HepG2 (cell line): ENCODE measurements at regions not wholly inside any gene's neighbourhood (a gene's known extent, or its start where the extent isn't known, plus 50 kb on each side); places are given as distances from the start of the nearest gene placed in this dataset.

Source experiments
- ATAC-seq: fragments of 200-7000 bp; cut with Tn5 transposase; 3 replicates; pipeline ENCODE4 v1.9.1; 2020; ENCODE audit warnings: mild to moderate bottlenecking, moderate library complexity
- BruUV-seq: library from RNA; stranded (reverse); fragments of 400-500 nt; replicated peaks from 2 replicates; lab custom pipeline; 2021; lab: Mats Ljungman, UMichigan
- CTCF ChIA-PET: fragments of 300-600 bp; formaldehyde crosslinking; extraction: SDS; loops from one replicate; lab custom pipeline; 2021; ENCODE audit warnings: low total read pairs, inconsistent platforms, low intra/inter-chr PET ratio; lab: Yijun Ruan, JAX
- POLR2A ChIA-PET: fragments of 350-600 bp; sonication (Branson Sonifier 250); formaldehyde crosslinking; loops from one replicate; lab custom pipeline; 2020; ENCODE audit warnings: antibody characterized with exemption, inconsistent platforms; lab: Yijun Ruan, JAX
- DNase-seq: peaks from one replicate; pipeline ENCODE4 v3.0.0-alpha.2; 2015; ENCODE audit warnings: low spot score
- FAIRE-seq: peaks from 3 replicates; lab custom pipeline; 2011; peaks lifted over from hg19 to GRCh38; lab: Jason Lieb, UNC
- H2AFZ ChIP-seq: one replicate; pipeline ENCODE4 v1.6.1; 2011; ENCODE audit warnings: low read length, inconsistent platforms
- H3K27ac ChIP-seq: fragments of 300-600 bp; 3 replicates; pipeline ENCODE4 v1.8.0; 2011; ENCODE audit warnings: mixed run types, mild to moderate bottlenecking, mixed read lengths, low read length, inconsistent platforms; ENCODE audit not compliant: insufficient read depth; ENCODE audit errors: extremely low read length
- H3K27me3 ChIP-seq, 2 experiments: fragments of 200-600 bp in 1 of 2; 2 replicates in 1 of 2; 3 replicates in 1 of 2; pipeline versions ENCODE4 v1.6.0 to v1.8.0; 2011; ENCODE audit warnings: low read length in 2 of 2, mild to moderate bottlenecking in 2 of 2, moderate library complexity in 2 of 2, inconsistent platforms in 1 of 2; ENCODE audit not compliant: insufficient read depth in 2 of 2, control insufficient read depth in 1 of 2
- H3K36me3 ChIP-seq, 2 experiments: fragments of 200-600 bp in 1 of 2; replicated peaks in 1 of 2; 2 replicates in 1 of 2; 3 replicates in 1 of 2; pipeline versions ENCODE4 v1.5.1 to v1.8.0; 2011; ENCODE audit warnings: low read length in 2 of 2, inconsistent platforms in 1 of 2; ENCODE audit not compliant: insufficient read depth in 2 of 2, control insufficient read depth in 1 of 2
- H3K4me1 ChIP-seq: 2 replicates; pipeline ENCODE4 v1.5.1; 2012; ENCODE audit warnings: low read length, inconsistent platforms; ENCODE audit not compliant: insufficient read depth
- H3K4me2 ChIP-seq: 2 replicates; pipeline ENCODE4 v1.6.0; 2011; ENCODE audit warnings: low read depth, low read length, inconsistent platforms
- H3K4me3 ChIP-seq, 3 experiments: fragments of 200-600 bp in 1 of 3; sonication (generic), shearing (Covaris generic) in 1 of 3; replicated peaks in 1 of 3; 2 replicates each; pipeline ENCODE4 v1.5.1; 2011 to 2016; ENCODE audit warnings: low read length in 3 of 3, inconsistent platforms in 2 of 3, low read depth in 2 of 3, mild to moderate bottlenecking in 2 of 3, control low read depth in 1 of 3, mixed read lengths in 1 of 3; ENCODE audit not compliant: insufficient read depth in 1 of 3
- H3K79me2 ChIP-seq: one replicate; pipeline ENCODE4 v1.6.1; 2011; ENCODE audit warnings: low read length, inconsistent platforms; ENCODE audit not compliant: insufficient read depth
- H3K9ac ChIP-seq: 2 replicates; pipeline ENCODE4 v1.6.0; 2011; ENCODE audit warnings: mild to moderate bottlenecking, low read depth, low read length, inconsistent platforms; ENCODE audit not compliant: insufficient read depth
- H3K9me3 ChIP-seq: 2 replicates; pipeline ENCODE4 v1.5.1; 2012; ENCODE audit warnings: mild to moderate bottlenecking, low read length
- H4K20me1 ChIP-seq: 2 replicates; pipeline ENCODE4 v1.6.0; 2011; ENCODE audit warnings: inconsistent platforms, mild to moderate bottlenecking, low read length, moderate library complexity; ENCODE audit not compliant: insufficient read depth
- CHD2 ChIP-seq: IDR thresholded peaks from 2 replicates; pipeline ENCODE4 v1.6.1; 2011; ENCODE audit warnings: low read depth, low read length, improper control_type of control experiment
- KLF6 ChIP-seq: IDR thresholded peaks from 2 replicates; pipeline ENCODE4 v1.8.0; 2016; ENCODE audit warnings: missing biosample characterization, missing genetic modification reagents
- NFYC ChIP-seq: IDR thresholded peaks from 2 replicates; pipeline ENCODE4 v1.6.1; 2016; ENCODE audit warnings: missing genetic modification reagents, missing compliant biosample characterization
- PHF5A ChIP-seq: IDR thresholded peaks from one replicate; pipeline ENCODE4 v1.6.1; 2018; ENCODE audit warnings: low read depth, missing genetic modification reagents; ENCODE audit not compliant: unreplicated experiment
- PHF8 ChIP-seq: sonication (generic); formaldehyde crosslinking; IDR thresholded peaks from 2 replicates; pipeline ENCODE4 v1.5.0; 2020; ENCODE audit warnings: missing genetic modification reagents
- ZFAT ChIP-seq: sonication (generic); formaldehyde crosslinking; conservative IDR thresholded peaks from 2 replicates; pipeline ENCODE4 v1.8.1; 2023; ENCODE audit warnings: missing genetic modification reagents, inconsistent platforms
- ZNF136 ChIP-seq: sonication (generic); formaldehyde crosslinking; IDR thresholded peaks from 2 replicates; pipeline ENCODE4 v1.8.1; 2022; ENCODE audit warnings: low read depth, mild to moderate bottlenecking, moderate library complexity, missing genetic modification reagents
- ZNF264 ChIP-seq: sonication (generic); formaldehyde crosslinking; IDR thresholded peaks from 2 replicates; pipeline ENCODE4 v1.4.0; 2020; ENCODE audit warnings: missing genetic modification reagents
- ZNF281 ChIP-seq: sonication (generic); formaldehyde crosslinking; IDR thresholded peaks from 2 replicates; pipeline ENCODE4 v1.4.0; 2020; ENCODE audit warnings: missing genetic modification reagents, borderline replicate concordance
- ZNF343 ChIP-seq: sonication (generic); formaldehyde crosslinking; IDR thresholded peaks from 2 replicates; pipeline ENCODE4 v1.4.0; 2020; ENCODE audit warnings: mild to moderate bottlenecking, missing genetic modification reagents
- ZNF530 ChIP-seq: sonication (generic); formaldehyde crosslinking; IDR thresholded peaks from 2 replicates; pipeline ENCODE4 v1.5.0; 2020; ENCODE audit warnings: low read depth, mild to moderate bottlenecking, missing genetic modification reagents
- ZNF724P ChIP-seq: sonication (generic); formaldehyde crosslinking; IDR thresholded peaks from 2 replicates; pipeline ENCODE4 v1.8.0; 2022; ENCODE audit warnings: missing genetic modification reagents, borderline replicate concordance
- WGBS: methylation state at CpG from one replicate; pipeline ENCODE4 v1.1.6; 2017; ENCODE audit warnings: low lambda C conversion rate; 5-methylcytosine and 5-hydroxymethylcytosine counted together
- in situ Hi-C: cut with HindIII; loops from 2 replicates; pipeline ENCODE4 v1.10.0; 2017; ENCODE audit warnings: low pct_unique_long_range_greater_than_20kb; ENCODE audit not compliant: extremely low pct_ligation_motif_present
- intact Hi-C: fragments of 100-400 bp; cut with micrococcal nuclease; formaldehyde crosslinking; loops from one replicate; pipeline ENCODE4 v1.10.0; 2022; ENCODE audit not compliant: unreplicated experiment
- TF ChIP-seq, protein P1 (sequence below): fragments of 450-650 bp; IDR thresholded peaks from 2 replicates; pipeline ENCODE4 v1.6.1; 2017; ENCODE audit warnings: mild to moderate bottlenecking

- no peak overlapping the region for H3K27ac ChIP-seq
- no peaks in the 10 kb centered on the region for H4K20me1 ChIP-seq
- H3K36me3 ChIP-seq, result no peaks in the 10 kb centered on the region
- no peaks in the 10 kb centered on the region for H3K27me3 ChIP-seq
- no peaks in the 10 kb centered on the region for H3K9me3 ChIP-seq
- no peak overlapping the region for H3K4me3 ChIP-seq
- H3K79me2 ChIP-seq, result no peaks in the 10 kb centered on the region
- ChIA-PET POLR2A (no interaction called here), CTCF (no interaction called here)
- no peak overlapping the region for H3K9ac ChIP-seq
- FAIRE-seq (no peak), DNase-seq (no peak)
- no peaks in the 10 kb centered on the region for H3K4me1 ChIP-seq
- no peak overlapping the region for H3K4me2 ChIP-seq
- in situ Hi-C loops, result no loop called here
- TF ChIP-seq PHF8 (CRISPR knock-in tag) (no peak), ZNF264 (CRISPR knock-in tag) (no peak)
- TF ChIP-seq, protein P1, sequence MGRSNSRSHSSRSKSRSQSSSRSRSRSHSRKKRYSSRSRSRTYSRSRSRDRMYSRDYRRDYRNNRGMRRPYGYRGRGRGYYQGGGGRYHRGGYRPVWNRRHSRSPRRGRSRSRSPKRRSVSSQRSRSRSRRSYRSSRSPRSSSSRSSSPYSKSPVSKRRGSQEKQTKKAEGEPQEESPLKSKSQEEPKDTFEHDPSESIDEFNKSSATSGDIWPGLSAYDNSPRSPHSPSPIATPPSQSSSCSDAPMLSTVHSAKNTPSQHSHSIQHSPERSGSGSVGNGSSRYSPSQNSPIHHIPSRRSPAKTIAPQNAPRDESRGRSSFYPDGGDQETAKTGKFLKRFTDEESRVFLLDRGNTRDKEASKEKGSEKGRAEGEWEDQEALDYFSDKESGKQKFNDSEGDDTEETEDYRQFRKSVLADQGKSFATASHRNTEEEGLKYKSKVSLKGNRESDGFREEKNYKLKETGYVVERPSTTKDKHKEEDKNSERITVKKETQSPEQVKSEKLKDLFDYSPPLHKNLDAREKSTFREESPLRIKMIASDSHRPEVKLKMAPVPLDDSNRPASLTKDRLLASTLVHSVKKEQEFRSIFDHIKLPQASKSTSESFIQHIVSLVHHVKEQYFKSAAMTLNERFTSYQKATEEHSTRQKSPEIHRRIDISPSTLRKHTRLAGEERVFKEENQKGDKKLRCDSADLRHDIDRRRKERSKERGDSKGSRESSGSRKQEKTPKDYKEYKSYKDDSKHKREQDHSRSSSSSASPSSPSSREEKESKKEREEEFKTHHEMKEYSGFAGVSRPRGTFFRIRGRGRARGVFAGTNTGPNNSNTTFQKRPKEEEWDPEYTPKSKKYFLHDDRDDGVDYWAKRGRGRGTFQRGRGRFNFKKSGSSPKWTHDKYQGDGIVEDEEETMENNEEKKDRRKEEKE, result no peak
- TF ChIP-seq, all 625 proteins: peak for 0
- ATAC-seq, result no peak
- no peak overlapping the region for H2AFZ ChIP-seq
- no TSS peak for BruUV-seq
- 26% methylated on average over 13 of the region's 13 CpGs for WGBS
- intact Hi-C loops, result no loop called here
These were observed 301.2 kb upstream of the PPARGC1A start for GRCh38 chr4:24190761-24191695.

- no TSS peak for BruUV-seq
- Histone ChIP-seq H3K4me1 (no peaks in the 10 kb centered on the region), H3K9ac (no peak overlapping the region), H3K9me3 (no peaks in the 10 kb centered on the region), H3K4me3 (no peak overlapping the region), H2AFZ (no peak overlapping the region), H3K79me2 (no peaks in the 10 kb centered on the region), H3K27ac (no peak overlapping the region), H4K20me1 (no peaks in the 10 kb centered on the region), H3K27me3 (no peaks in the 10 kb centered on the region), H3K36me3 (no peaks in the 10 kb centered on the region), H3K4me2 (no peak overlapping the region)
- no peak for ATAC-seq
- ChIA-PET POLR2A (no interaction called here), CTCF (no interaction called here)
- in situ Hi-C loops (no loop called here), intact Hi-C loops (no loop called here)
- 0% methylated on average over 1 of the region's 1 CpG for WGBS
- FAIRE-seq, result no peak
- DNase-seq, result no peak
- TF ChIP-seq ZNF530 (CRISPR knock-in tag) (no peak), ZNF281 (CRISPR knock-in tag) (no peak), NFYC (no peak), CHD2 (no peak), ZNF343 (CRISPR knock-in tag) (no peak), PHF5A (no peak), ZNF136 (no peak), KLF6 (CRISPR knock-in tag) (no peak), ZNF724P (no peak), ZFAT (no peak)
These were observed 298.6 kb upstream of the PPARGC1A start for GRCh38 chr4:24188459-24188858.
